ENCODE measurements at regions not wholly inside any gene's neighbourhood (a gene's known extent, or its start where the extent isn't known, plus 50 kb on each side); places are given as distances from the start of the nearest gene placed in this dataset.

DNA sequence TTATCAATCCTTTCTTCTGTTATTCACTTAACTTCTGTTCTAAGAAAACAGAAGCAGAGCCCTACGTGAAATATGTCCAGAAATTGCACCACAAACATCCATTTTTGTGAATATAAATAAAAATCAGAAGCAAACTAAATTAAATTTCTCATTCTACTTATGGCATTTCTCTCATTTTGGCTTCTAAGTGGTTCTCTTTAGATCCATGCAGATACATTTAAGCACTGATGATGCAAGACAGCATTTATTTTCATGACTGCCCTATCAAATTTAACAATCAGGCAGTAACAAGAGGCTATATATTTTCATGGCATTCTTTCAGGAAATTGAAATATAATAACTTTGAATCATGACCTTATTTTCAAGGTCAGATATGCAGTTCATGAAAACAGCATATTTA, 1049.6 kb downstream of the GRM8 start:
- TF ChIP-seq, protein P1, sequence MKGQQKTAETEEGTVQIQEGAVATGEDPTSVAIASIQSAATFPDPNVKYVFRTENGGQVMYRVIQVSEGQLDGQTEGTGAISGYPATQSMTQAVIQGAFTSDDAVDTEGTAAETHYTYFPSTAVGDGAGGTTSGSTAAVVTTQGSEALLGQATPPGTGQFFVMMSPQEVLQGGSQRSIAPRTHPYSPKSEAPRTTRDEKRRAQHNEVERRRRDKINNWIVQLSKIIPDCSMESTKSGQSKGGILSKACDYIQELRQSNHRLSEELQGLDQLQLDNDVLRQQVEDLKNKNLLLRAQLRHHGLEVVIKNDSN (IDR thresholded peaks at IDR 0.05): no peak
- TF ChIP-seq EP300 (IDR thresholded peaks at IDR 0.05; ENCODE audit: borderline replicate concordance): no peak
- TF ChIP-seq NFIC (IDR thresholded peaks at IDR 0.05): no peak
- TF ChIP-seq, protein P2, sequence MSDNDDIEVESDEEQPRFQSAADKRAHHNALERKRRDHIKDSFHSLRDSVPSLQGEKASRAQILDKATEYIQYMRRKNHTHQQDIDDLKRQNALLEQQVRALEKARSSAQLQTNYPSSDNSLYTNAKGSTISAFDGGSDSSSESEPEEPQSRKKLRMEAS (IDR thresholded peaks at IDR 0.05): no peak
- TF ChIP-seq FOXM1 (IDR thresholded peaks at IDR 0.05; ENCODE audit: borderline replicate concordance, low read depth): no peak
- TF ChIP-seq CREB1 (IDR thresholded peaks at IDR 0.05; ENCODE audit: low read depth): no peak
- TF ChIP-seq, protein P3, sequence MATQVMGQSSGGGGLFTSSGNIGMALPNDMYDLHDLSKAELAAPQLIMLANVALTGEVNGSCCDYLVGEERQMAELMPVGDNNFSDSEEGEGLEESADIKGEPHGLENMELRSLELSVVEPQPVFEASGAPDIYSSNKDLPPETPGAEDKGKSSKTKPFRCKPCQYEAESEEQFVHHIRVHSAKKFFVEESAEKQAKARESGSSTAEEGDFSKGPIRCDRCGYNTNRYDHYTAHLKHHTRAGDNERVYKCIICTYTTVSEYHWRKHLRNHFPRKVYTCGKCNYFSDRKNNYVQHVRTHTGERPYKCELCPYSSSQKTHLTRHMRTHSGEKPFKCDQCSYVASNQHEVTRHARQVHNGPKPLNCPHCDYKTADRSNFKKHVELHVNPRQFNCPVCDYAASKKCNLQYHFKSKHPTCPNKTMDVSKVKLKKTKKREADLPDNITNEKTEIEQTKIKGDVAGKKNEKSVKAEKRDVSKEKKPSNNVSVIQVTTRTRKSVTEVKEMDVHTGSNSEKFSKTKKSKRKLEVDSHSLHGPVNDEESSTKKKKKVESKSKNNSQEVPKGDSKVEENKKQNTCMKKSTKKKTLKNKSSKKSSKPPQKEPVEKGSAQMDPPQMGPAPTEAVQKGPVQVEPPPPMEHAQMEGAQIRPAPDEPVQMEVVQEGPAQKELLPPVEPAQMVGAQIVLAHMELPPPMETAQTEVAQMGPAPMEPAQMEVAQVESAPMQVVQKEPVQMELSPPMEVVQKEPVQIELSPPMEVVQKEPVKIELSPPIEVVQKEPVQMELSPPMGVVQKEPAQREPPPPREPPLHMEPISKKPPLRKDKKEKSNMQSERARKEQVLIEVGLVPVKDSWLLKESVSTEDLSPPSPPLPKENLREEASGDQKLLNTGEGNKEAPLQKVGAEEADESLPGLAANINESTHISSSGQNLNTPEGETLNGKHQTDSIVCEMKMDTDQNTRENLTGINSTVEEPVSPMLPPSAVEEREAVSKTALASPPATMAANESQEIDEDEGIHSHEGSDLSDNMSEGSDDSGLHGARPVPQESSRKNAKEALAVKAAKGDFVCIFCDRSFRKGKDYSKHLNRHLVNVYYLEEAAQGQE (IDR thresholded peaks at IDR 0.05; ENCODE audit: low read depth): no peak
- no peak for TF ChIP-seq RAD21 (IDR thresholded peaks at IDR 0.05; ENCODE audit: low read depth)
- no peak for TF ChIP-seq ZBTB7A (IDR thresholded peaks at IDR 0.05; ENCODE audit: low read depth)

Data from Ishikawa (cell line).